ENCODE measurements at regions not wholly inside any gene's neighbourhood (a gene's known extent, or its start where the extent isn't known, plus 50 kb on each side); places are given as distances from the start of the nearest gene placed in this dataset.

DNA sequence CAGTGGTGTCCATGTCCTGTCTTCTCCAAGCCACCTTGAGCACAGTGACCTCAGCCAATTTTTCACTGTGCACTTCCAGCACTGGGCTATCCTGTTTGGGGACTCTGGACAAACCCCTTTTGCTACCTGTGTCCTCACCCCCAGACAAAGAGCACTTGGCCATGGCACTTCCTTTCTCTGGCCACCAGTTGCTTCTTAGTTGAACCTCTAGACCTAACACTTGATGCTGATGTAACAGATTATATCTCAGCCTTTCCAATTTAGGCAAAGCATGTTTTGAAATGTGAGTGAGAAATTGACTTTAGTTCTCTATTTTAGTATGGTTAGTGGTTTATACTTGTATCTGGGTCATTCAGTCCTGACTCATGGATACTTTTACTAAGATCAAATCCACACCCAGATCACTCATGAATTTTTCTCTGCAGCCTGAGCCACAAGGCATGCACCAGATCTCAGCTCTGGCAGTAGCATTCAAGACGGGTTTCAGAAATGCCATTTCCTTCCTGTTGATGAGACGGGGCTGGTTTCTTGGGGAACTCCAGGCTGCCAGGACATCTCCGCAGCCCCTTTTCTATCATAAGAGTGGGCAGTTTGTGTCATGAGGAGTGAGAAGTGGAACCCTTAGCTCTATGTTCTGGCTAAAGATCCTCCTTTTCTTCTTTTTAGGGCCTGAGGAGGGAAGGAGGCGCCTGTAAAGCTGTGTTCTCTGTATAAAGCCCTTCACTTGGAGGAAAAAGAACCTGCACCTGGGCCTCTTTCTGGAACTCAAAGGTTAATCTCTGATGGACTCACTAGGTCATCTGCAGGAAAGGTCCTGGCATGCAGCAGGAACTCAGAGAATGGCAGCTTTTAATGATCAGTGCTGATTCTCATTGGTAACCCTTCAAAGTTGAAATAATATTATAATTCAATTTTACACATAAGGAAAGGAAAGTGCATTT lies 185.6 kb upstream of the TENM4 start:
- ChIA-PET CTCF (interaction anchor here (1.0 kb wide), 1 partner anchor 8 kb away, joined by 3 read pairs; no protein-coding TSS in a partner anchor), POLR2A (no interaction called here)
- no peak for DNase-seq (ENCODE audit: extremely low spot score)
- TF ChIP-seq ELF4 (IDR thresholded peaks at IDR 0.05), result no peak
- no peak for TF ChIP-seq LEF1 (IDR thresholded peaks at IDR 0.05; ENCODE audit: borderline replicate concordance)
- no peak for TF ChIP-seq NFRKB (IDR thresholded peaks at IDR 0.05)
- TF ChIP-seq FOXA1 (IDR thresholded peaks at IDR 0.05), result no peak
- no peak for TF ChIP-seq CTBP1 (IDR thresholded peaks at IDR 0.05; ENCODE audit: borderline replicate concordance)
- TF ChIP-seq ZNF384 (IDR thresholded peaks at IDR 0.05), result no peak
- TF ChIP-seq, protein P1, sequence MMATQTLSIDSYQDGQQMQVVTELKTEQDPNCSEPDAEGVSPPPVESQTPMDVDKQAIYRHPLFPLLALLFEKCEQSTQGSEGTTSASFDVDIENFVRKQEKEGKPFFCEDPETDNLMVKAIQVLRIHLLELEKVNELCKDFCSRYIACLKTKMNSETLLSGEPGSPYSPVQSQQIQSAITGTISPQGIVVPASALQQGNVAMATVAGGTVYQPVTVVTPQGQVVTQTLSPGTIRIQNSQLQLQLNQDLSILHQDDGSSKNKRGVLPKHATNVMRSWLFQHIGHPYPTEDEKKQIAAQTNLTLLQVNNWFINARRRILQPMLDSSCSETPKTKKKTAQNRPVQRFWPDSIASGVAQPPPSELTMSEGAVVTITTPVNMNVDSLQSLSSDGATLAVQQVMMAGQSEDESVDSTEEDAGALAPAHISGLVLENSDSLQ (IDR thresholded peaks at IDR 0.05), result no peak
- no peak for TF ChIP-seq FOXK2 (IDR thresholded peaks at IDR 0.05)
- TF ChIP-seq SUZ12 (IDR thresholded peaks at IDR 0.05), result no peak
- no peak for TF ChIP-seq L3MBTL2 (conservative IDR thresholded peaks at IDR 0.05)
- TF ChIP-seq BHLHE40 (IDR thresholded peaks at IDR 0.05; ENCODE audit: borderline replicate concordance), result no peak
- TF ChIP-seq TARDBP (IDR thresholded peaks at IDR 0.05), result no peak
- TF ChIP-seq ARNT (IDR thresholded peaks at IDR 0.05), result no peak
- no peak for TF ChIP-seq HDGF (IDR thresholded peaks at IDR 0.05; ENCODE audit: borderline replicate concordance)
- no peak for TF ChIP-seq FOXM1 (IDR thresholded peaks at IDR 0.05; ENCODE audit: borderline replicate concordance)

- ChIA-PET CTCF (no interaction called here), POLR2A (no interaction called here)
- TF ChIP-seq CTBP1 (IDR thresholded peaks at IDR 0.05; ENCODE audit: borderline replicate concordance) (no peak), FOXK2 (IDR thresholded peaks at IDR 0.05) (no peak), LEF1 (IDR thresholded peaks at IDR 0.05; ENCODE audit: borderline replicate concordance) (no peak), NFRKB (IDR thresholded peaks at IDR 0.05) (no peak), TARDBP (IDR thresholded peaks at IDR 0.05) (no peak), HDGF (IDR thresholded peaks at IDR 0.05; ENCODE audit: borderline replicate concordance) (no peak), ELF4 (IDR thresholded peaks at IDR 0.05) (no peak), FOXA1 (IDR thresholded peaks at IDR 0.05) (no peak), L3MBTL2 (conservative IDR thresholded peaks at IDR 0.05) (no peak), ZNF384 (IDR thresholded peaks at IDR 0.05) (no peak), BHLHE40 (IDR thresholded peaks at IDR 0.05; ENCODE audit: borderline replicate concordance) (no peak), SP1 (IDR thresholded peaks at IDR 0.05) (no peak), ARNT (IDR thresholded peaks at IDR 0.05) (no peak), FOXM1 (IDR thresholded peaks at IDR 0.05; ENCODE audit: borderline replicate concordance) (no peak), SUZ12 (IDR thresholded peaks at IDR 0.05) (no peak)
- TF ChIP-seq, protein P1 (IDR thresholded peaks at IDR 0.05), result no peak
- DNase-seq (ENCODE audit: extremely low spot score), result no peak
Observed at GRCh38 chr11:79623375-79623774, 182.5 kb upstream of the TENM4 start.

DNA sequence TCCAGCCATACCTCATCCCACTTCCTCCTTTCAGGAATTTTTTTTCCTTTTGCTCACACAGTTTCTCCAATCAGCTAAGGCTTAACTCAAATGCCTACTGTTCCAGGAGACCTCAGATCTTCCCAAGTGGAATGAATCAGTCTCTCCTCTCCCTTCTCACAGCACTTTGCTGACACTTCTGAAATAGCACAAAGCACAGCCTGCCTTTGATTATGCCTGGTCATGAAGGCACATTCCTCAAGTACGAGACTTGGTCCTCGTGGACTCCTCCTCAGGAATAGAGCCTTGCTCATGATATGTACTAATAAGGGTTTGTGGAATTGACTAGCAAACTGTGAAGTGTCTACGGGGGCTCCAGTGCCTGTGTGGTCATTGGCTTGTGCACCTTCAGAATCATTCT lies 176.7 kb upstream of the TENM4 start:
- no peak for DNase-seq (ENCODE audit: extremely low spot score)
- POLR2A ChIA-PET, result no interaction called here
- TF ChIP-seq FOXM1 (IDR thresholded peaks at IDR 0.05; ENCODE audit: borderline replicate concordance) (no peak), ZNF384 (IDR thresholded peaks at IDR 0.05) (no peak), L3MBTL2 (conservative IDR thresholded peaks at IDR 0.05) (no peak), BHLHE40 (IDR thresholded peaks at IDR 0.05; ENCODE audit: borderline replicate concordance) (no peak)
- CTCF ChIA-PET, result interaction anchor here (1.6 kb wide), 1 partner anchor 9 kb away, joined by 3 read pairs; no protein-coding TSS in a partner anchor

DNA sequence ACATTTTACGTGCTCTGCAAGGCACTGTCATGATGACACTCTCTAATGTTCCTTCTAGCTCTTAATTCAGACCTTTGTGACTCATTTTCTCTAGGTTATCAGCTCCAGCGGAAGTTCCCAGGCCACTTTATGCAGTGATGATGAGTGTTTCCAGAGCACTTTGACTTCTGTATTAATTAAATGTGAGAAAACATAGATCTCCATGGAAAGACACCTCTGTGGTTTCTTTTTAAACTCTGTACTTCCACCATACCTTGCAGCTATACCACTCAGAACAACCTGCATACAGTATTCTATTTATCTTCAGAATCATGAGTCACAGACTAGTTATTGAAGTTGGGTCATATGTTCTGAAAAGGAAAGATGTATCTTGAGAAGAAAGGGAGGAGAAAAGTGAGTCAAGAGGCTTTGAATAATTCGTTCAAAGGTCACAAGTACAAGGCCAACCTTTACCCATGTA lies 175.6 kb upstream of the TENM4 start:
- CTCF ChIA-PET, result no interaction called here
- POLR2A ChIA-PET, result no interaction called here
- TF ChIP-seq L3MBTL2 (conservative IDR thresholded peaks at IDR 0.05), result no peak
- TF ChIP-seq ARNT (IDR thresholded peaks at IDR 0.05), result no peak
- no peak for TF ChIP-seq SP1 (IDR thresholded peaks at IDR 0.05)
- TF ChIP-seq, protein P1 (IDR thresholded peaks at IDR 0.05), result no peak
- TF ChIP-seq FOXK2 (IDR thresholded peaks at IDR 0.05), result no peak
- TF ChIP-seq LEF1 (IDR thresholded peaks at IDR 0.05; ENCODE audit: borderline replicate concordance), result no peak
- TF ChIP-seq BHLHE40 (IDR thresholded peaks at IDR 0.05; ENCODE audit: borderline replicate concordance), result no peak
- TF ChIP-seq ELF4 (IDR thresholded peaks at IDR 0.05), result no peak
- no peak for TF ChIP-seq ZNF384 (IDR thresholded peaks at IDR 0.05)
- no peak for TF ChIP-seq SUZ12 (IDR thresholded peaks at IDR 0.05)
- no peak for TF ChIP-seq FOXM1 (IDR thresholded peaks at IDR 0.05; ENCODE audit: borderline replicate concordance)
- TF ChIP-seq FOXA1 (IDR thresholded peaks at IDR 0.05), result no peak
- TF ChIP-seq NFRKB (IDR thresholded peaks at IDR 0.05), result no peak
- DNase-seq (ENCODE audit: extremely low spot score), result no peak

DNA sequence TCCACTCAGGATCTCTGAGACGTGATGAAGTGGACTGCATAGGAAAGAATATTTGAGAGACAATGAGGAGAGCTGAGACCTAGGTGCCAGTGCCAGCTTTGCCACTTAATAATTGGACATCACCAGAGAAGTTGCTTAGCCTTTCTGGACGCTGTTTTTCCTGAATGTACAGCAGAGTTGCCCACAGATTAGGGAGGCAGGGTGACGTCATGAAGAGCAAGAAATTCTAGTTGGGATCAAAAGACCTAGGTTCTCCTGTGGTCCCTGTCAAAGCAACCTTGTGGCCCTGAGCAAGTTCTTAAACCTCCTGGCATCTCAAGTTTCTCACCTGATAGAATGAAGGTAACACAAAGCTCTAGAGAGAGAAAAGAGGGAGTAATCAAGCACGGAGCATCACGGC lies 174.6 kb upstream of the TENM4 start:
- POLR2A ChIA-PET, result no interaction called here
- CTCF ChIA-PET, result no interaction called here
- TF ChIP-seq CTBP1 (IDR thresholded peaks at IDR 0.05; ENCODE audit: borderline replicate concordance) (no peak), HDGF (IDR thresholded peaks at IDR 0.05; ENCODE audit: borderline replicate concordance) (no peak), NFRKB (IDR thresholded peaks at IDR 0.05) (no peak), ELF4 (IDR thresholded peaks at IDR 0.05) (no peak)
- no peak for DNase-seq (ENCODE audit: extremely low spot score)

DNA sequence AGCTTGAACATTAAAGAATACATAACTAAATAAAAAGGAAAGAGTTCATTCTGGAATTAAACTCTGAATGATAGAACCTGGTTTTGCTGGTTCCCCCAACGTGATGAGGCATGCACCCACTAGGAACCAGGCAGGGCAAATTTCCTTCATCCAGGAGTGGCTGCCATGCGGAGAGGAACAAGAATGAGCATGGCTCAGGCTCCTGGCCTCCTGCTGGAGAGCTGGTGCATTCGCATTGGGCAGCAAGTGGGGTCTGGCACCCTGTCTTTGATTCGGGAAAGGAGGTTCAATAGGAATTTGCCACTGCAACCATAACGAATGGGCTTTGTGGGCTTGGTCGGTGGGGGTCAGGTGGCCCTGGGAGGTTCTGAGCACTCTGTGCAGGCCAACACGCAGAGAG lies 169.8 kb upstream of the TENM4 start:
- POLR2A ChIA-PET, result no interaction called here
- CTCF ChIA-PET, result no interaction called here
- no peak for DNase-seq (ENCODE audit: extremely low spot score)
- no peak for TF ChIP-seq FOXK2 (IDR thresholded peaks at IDR 0.05)
- TF ChIP-seq FOXM1 (IDR thresholded peaks at IDR 0.05; ENCODE audit: borderline replicate concordance), result no peak
- no peak for TF ChIP-seq HDGF (IDR thresholded peaks at IDR 0.05; ENCODE audit: borderline replicate concordance)
- no peak for TF ChIP-seq SP1 (IDR thresholded peaks at IDR 0.05)
- no peak for TF ChIP-seq NFRKB (IDR thresholded peaks at IDR 0.05)
- TF ChIP-seq ARNT (IDR thresholded peaks at IDR 0.05), result no peak
- TF ChIP-seq BHLHE40 (IDR thresholded peaks at IDR 0.05; ENCODE audit: borderline replicate concordance), result no peak
- TF ChIP-seq SUZ12 (IDR thresholded peaks at IDR 0.05), result no peak
- TF ChIP-seq ELF4 (IDR thresholded peaks at IDR 0.05), result no peak
- TF ChIP-seq TARDBP (IDR thresholded peaks at IDR 0.05), result no peak
- no peak for TF ChIP-seq FOXA1 (IDR thresholded peaks at IDR 0.05)
- no peak for TF ChIP-seq ZNF384 (IDR thresholded peaks at IDR 0.05)
- TF ChIP-seq, protein P1 (IDR thresholded peaks at IDR 0.05), result no peak
- no peak for TF ChIP-seq LEF1 (IDR thresholded peaks at IDR 0.05; ENCODE audit: borderline replicate concordance)
- TF ChIP-seq L3MBTL2 (conservative IDR thresholded peaks at IDR 0.05), result no peak
- TF ChIP-seq CTBP1 (IDR thresholded peaks at IDR 0.05; ENCODE audit: borderline replicate concordance), result no peak
